ENCODE measurements at regions not wholly inside any gene's neighbourhood (a gene's known extent, or its start where the extent isn't known, plus 50 kb on each side); places are given as distances from the start of the nearest gene placed in this dataset.

DNA sequence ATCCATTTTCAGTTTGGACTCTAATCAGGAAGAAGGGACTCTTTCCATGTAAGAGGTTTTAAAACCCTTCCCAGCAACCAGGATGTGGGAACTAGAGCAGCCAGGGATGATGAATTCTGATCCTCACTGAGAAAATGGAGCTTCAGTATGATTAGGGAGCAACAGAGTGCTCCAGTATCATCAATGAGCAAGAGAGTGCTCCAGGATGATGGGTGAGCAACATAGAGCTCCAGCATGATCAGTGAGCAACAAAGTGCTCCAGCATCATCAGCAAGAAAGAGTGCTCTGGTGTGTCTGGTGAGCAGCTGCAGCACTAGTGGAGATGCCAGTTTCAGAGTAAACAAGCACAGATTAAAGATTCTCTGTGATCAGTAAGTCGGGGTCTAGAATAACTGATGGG, 106.4 kb upstream of the LPP start:
- Histone ChIP-seq H3K9me3 (no peaks in the 10 kb centered on the region), H3K27ac (no peak overlapping the region), H3K4me3 (no peak overlapping the region), H3K36me3 (no peaks in the 10 kb centered on the region), H3K4me1 (peaks cover 2 to 26% (median 7%) of the 10 kb centered on the region in 9 donors), H3K27me3 (no peaks in the 10 kb centered on the region)
- no peak for DNase-seq
- intact Hi-C loops (cut with DNase I), result loop anchor here in 5 of 10 donors (5.0 to 10.0 kb wide), 5 partner anchors 97 to 910 kb away; partner anchors contain the start of gene BCL6 (in 2 of the 5)
- ATAC-seq, result no peak
- 84 to 90% methylated on average over 1 of the region's 1 CpG for WGBS, 2 donors
- TF ChIP-seq, protein P1, sequence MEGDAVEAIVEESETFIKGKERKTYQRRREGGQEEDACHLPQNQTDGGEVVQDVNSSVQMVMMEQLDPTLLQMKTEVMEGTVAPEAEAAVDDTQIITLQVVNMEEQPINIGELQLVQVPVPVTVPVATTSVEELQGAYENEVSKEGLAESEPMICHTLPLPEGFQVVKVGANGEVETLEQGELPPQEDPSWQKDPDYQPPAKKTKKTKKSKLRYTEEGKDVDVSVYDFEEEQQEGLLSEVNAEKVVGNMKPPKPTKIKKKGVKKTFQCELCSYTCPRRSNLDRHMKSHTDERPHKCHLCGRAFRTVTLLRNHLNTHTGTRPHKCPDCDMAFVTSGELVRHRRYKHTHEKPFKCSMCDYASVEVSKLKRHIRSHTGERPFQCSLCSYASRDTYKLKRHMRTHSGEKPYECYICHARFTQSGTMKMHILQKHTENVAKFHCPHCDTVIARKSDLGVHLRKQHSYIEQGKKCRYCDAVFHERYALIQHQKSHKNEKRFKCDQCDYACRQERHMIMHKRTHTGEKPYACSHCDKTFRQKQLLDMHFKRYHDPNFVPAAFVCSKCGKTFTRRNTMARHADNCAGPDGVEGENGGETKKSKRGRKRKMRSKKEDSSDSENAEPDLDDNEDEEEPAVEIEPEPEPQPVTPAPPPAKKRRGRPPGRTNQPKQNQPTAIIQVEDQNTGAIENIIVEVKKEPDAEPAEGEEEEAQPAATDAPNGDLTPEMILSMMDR (IDR thresholded peaks at IDR 0.05), result no peak

- Histone ChIP-seq H3K27me3 (no peaks in the 10 kb centered on the region), H3K27ac (peak overlapping the region in 1 of 10 donors; percentile 16), H3K36me3 (no peaks in the 10 kb centered on the region), H3K4me3 (no peak overlapping the region), H3K4me1 (peaks cover 6 to 34% (median 21%) of the 10 kb centered on the region in 9 donors), H3K9me3 (no peaks in the 10 kb centered on the region)
- intact Hi-C loops (cut with DNase I), result loop anchor here (5.0 to 10.0 kb wide), 12 partner anchors 95 to 1095 kb away; partner anchors contain the start of genes BCL6 (in 6 of the 10) and LPP (in 2 of the 10)
- ATAC-seq, result no peak
- TF ChIP-seq, protein P1 (IDR thresholded peaks at IDR 0.05), result no peak
- WGBS, 2 donors, result 74 to 82% methylated on average over 10 of the region's 10 CpGs
- DNase-seq, result no peak
Measured at GRCh38 chr3:188049606-188050530, 104.1 kb upstream of the LPP start.

DNA sequence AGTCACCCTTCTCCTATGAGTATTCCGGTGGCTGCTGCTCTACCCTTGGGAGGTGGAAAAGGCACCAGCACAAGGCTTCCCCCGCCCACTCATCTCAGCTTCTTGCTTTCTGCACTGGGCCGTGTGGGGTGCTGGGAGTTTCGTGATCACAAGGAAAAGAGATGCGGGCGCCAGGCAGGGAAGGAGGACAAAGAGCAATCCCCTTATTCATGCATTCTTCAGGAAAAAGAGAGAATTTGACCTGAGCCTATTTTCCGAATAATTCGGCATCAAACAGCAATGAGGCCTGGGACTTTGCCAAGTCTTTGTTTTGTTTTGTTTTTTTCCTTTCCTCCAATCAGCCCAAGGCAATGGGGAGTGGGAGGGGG, 102.2 kb upstream of the LPP start:
- ATAC-seq (peak; percentile 41 to 64 (median 58)), DNase-seq (peak; percentile 44 to 63)
- Histone ChIP-seq H3K4me3 (peak overlapping the region in 6 of 10 donors; percentile 3 to 34 (median 23)), H3K27ac (peak overlapping the region; percentile 66 to 89 (median 76)), H3K9me3 (no peaks in the 10 kb centered on the region), H3K27me3 (no peaks in the 10 kb centered on the region), H3K36me3 (no peaks in the 10 kb centered on the region), H3K4me1 (peaks cover 6 to 34% (median 21%) of the 10 kb centered on the region in 9 donors)
- TF ChIP-seq, protein P1 (IDR thresholded peaks at IDR 0.05), result no peak
- intact Hi-C loops (cut with DNase I), result loop anchor here in 6 of 10 donors (5.0 to 10.0 kb wide), 8 partner anchors 101 to 1093 kb away; partner anchors contain the start of genes BCL6 (in 4 of the 6) and LPP (in 2 of the 6)
- 52 to 71% methylated on average over 8 of the region's 8 CpGs for WGBS, 2 donors

GRCh38 chr3:188052169-188053035, 101.6 kb upstream of the LPP start:
- no peaks in the 10 kb centered on the region for H3K36me3 ChIP-seq
- peak; percentile 96 to 98 (median 97) for ATAC-seq
- TF ChIP-seq, protein P1 (IDR thresholded peaks at IDR 0.05), result peak in 8 of 9 donors; percentile 26 to 77 (median 56)
- 38 to 44% methylated on average over 17 of the region's 17 CpGs for WGBS, 2 donors
- DNase-seq, result peak; percentile 81 to 89
- peak overlapping the region; percentile 66 to 89 (median 76) for H3K27ac ChIP-seq
- peak overlapping the region in 6 of 10 donors; percentile 3 to 34 (median 23) for H3K4me3 ChIP-seq
- H3K9me3 ChIP-seq, result no peaks in the 10 kb centered on the region
- no peaks in the 10 kb centered on the region for H3K27me3 ChIP-seq
- intact Hi-C loops (cut with DNase I), result loop anchor here in 6 of 10 donors (5.0 to 10.0 kb wide), 8 partner anchors 100 to 1092 kb away; partner anchors contain the start of genes BCL6 (in 4 of the 6) and LPP (in 2 of the 6)
- H3K4me1 ChIP-seq, result peaks cover 6 to 34% (median 21%) of the 10 kb centered on the region in 9 donors
